IMR-90 (cell line): ENCODE measurements at regions not wholly inside any gene's neighbourhood (a gene's known extent, or its start where the extent isn't known, plus 50 kb on each side); places are given as distances from the start of the nearest gene placed in this dataset.

Experiments used
- ATAC-seq: fragments of 200-7000 bp; cut with Tn5 transposase; 2 replicates; pipeline ENCODE4 v1.9.1; 2020; ENCODE audit warnings: low read depth, mild to moderate bottlenecking, moderate library complexity
- BruUV-seq: library from RNA; stranded (reverse); fragments of 400-500 nt; replicated peaks from 2 replicates; lab custom pipeline; 2021; lab: Mats Ljungman, UMichigan
- CTCF ChIA-PET: fragments of 300-600 bp; formaldehyde crosslinking; extraction: SDS; loops from one replicate; lab custom pipeline; 2021; ENCODE audit warnings: antibody characterized with exemption; lab: Yijun Ruan, JAX
- POLR2A ChIA-PET: fragments of 300-600 bp; sonication (Branson Sonifier 250); formaldehyde crosslinking; loops from one replicate; lab custom pipeline; 2022; ENCODE audit warnings: antibody characterized with exemption; ENCODE audit not compliant: unreplicated experiment; lab: Charles Lee
- DNase-seq: peaks from one replicate; pipeline ENCODE4 v3.0.0; 2013
- H2AFZ ChIP-seq: replicated peaks from 2 replicates; pipeline ENCODE3; 2013; ENCODE audit warnings: low read length, mild to moderate bottlenecking; ENCODE audit not compliant: poor library complexity
- H2AK5ac ChIP-seq: 2 replicates; pipeline ENCODE4 v1.6.1; 2013; ENCODE audit warnings: low read depth, low read length, inconsistent platforms
- H2AK9ac ChIP-seq: replicated peaks from 2 replicates; pipeline ENCODE3; 2013; ENCODE audit warnings: mild to moderate bottlenecking, low read depth, low read length, moderate library complexity; ENCODE audit not compliant: poor library complexity
- H2BK120ac ChIP-seq: 2 replicates; pipeline ENCODE4 v1.6.1; 2013; ENCODE audit warnings: low read depth, low read length, inconsistent platforms
- H2BK15ac ChIP-seq: 3 replicates; pipeline ENCODE4 v1.6.1; 2013; ENCODE audit warnings: low read depth, low read length, inconsistent platforms
- H2BK20ac ChIP-seq: 2 replicates; pipeline ENCODE4 v1.6.1; 2013; ENCODE audit warnings: low read depth, mild to moderate bottlenecking, inconsistent platforms, low read length, moderate library complexity
- H2BK5ac ChIP-seq: 2 replicates; pipeline ENCODE4 v1.6.1; 2013; ENCODE audit warnings: mild to moderate bottlenecking, low read depth, low read length, inconsistent platforms; ENCODE audit not compliant: poor library complexity, severe bottlenecking
- H3K14ac ChIP-seq: replicated peaks from 2 replicates; pipeline ENCODE4 v1.6.1; 2013; ENCODE audit warnings: low read depth, low read length, inconsistent platforms
- H3K18ac ChIP-seq: 2 replicates; pipeline ENCODE4 v1.6.1; 2013; ENCODE audit warnings: low read depth, low read length, control low read depth
- H3K23ac ChIP-seq: 2 replicates; pipeline ENCODE4 v1.6.1; 2013; ENCODE audit warnings: low read depth, low read length, inconsistent platforms
- H3K27ac ChIP-seq: 2 replicates; pipeline ENCODE4 v1.5.1; 2013; ENCODE audit warnings: mild to moderate bottlenecking, control low read depth, low read length; ENCODE audit not compliant: insufficient read depth
- H3K27me3 ChIP-seq: 2 replicates; pipeline ENCODE4 v1.6.1; 2013; ENCODE audit warnings: low read length; ENCODE audit not compliant: control insufficient read depth, insufficient read depth
- H3K36me3 ChIP-seq: 2 replicates; pipeline ENCODE4 v1.6.1; 2013; ENCODE audit warnings: low read length, mixed read lengths; ENCODE audit not compliant: control insufficient read depth, insufficient read depth
- H3K4ac ChIP-seq: 2 replicates; pipeline ENCODE4 v1.6.1; 2013; ENCODE audit warnings: low read depth, low read length, inconsistent platforms
- H3K4me1 ChIP-seq: 2 replicates; pipeline ENCODE4 v1.6.1; 2013; ENCODE audit warnings: low read length, mixed read lengths; ENCODE audit not compliant: control insufficient read depth, insufficient read depth
- H3K4me2 ChIP-seq: 2 replicates; pipeline ENCODE4 v1.6.1; 2013; ENCODE audit warnings: low read depth, mild to moderate bottlenecking, control low read depth, low read length, moderate library complexity
- H3K4me3 ChIP-seq: 2 replicates; pipeline ENCODE4 v1.5.1; 2013; ENCODE audit warnings: low read depth, mild to moderate bottlenecking, control low read depth, low read length, moderate library complexity; ENCODE audit not compliant: insufficient read depth
- H3K56ac ChIP-seq: 2 replicates; pipeline ENCODE4 v1.6.1; 2013; ENCODE audit warnings: low read length, inconsistent platforms; ENCODE audit not compliant: insufficient read depth; ENCODE audit errors: extremely low read depth
- H3K79me1 ChIP-seq, 2 experiments: 2 replicates each; pipeline ENCODE4 v1.6.1; 2013; ENCODE audit warnings: low read length in 2 of 2, inconsistent platforms in 1 of 2, low read depth in 1 of 2
- H3K9ac ChIP-seq: 2 replicates; pipeline ENCODE4 v1.6.1; 2013; ENCODE audit warnings: low read depth, low read length, control low read depth
- H3K9me1 ChIP-seq: 2 replicates; pipeline ENCODE4 v1.6.1; 2013; ENCODE audit warnings: low read length, inconsistent platforms; ENCODE audit not compliant: insufficient read depth
- H3K9me3 ChIP-seq: 2 replicates; pipeline ENCODE4 v1.6.1; 2013; ENCODE audit warnings: low read length; ENCODE audit not compliant: control insufficient read depth, insufficient read depth
- H4K20me1 ChIP-seq: 2 replicates; pipeline ENCODE4 v1.6.1; 2013; ENCODE audit warnings: low read length, inconsistent platforms; ENCODE audit not compliant: insufficient read depth
- H4K5ac ChIP-seq: 2 replicates; pipeline ENCODE4 v1.6.1; 2013; ENCODE audit warnings: mild to moderate bottlenecking, low read depth, low read length, control low read depth
- H4K8ac ChIP-seq, 2 experiments: 2 replicates each; pipeline ENCODE4 v1.6.1; 2013; ENCODE audit warnings: low read depth in 2 of 2, low read length in 2 of 2, control low read depth in 1 of 2, inconsistent platforms in 1 of 2
- H4K91ac ChIP-seq: 2 replicates; pipeline ENCODE4 v1.6.1; 2013; ENCODE audit warnings: low read depth, low read length, inconsistent platforms; ENCODE audit not compliant: insufficient read depth
- BHLHE40 ChIP-seq: fragments of 150-350 bp; IDR thresholded peaks from 2 replicates; pipeline ENCODE4 v1.6.1; 2016; ENCODE audit warnings: mild to moderate bottlenecking, low read depth, low read length
- CEBPB ChIP-seq: IDR thresholded peaks from 2 replicates; pipeline ENCODE4 v1.6.1; 2012; ENCODE audit warnings: low read depth, low read length, improper control_type of control experiment
- CHD1 ChIP-seq: IDR thresholded peaks from 2 replicates; pipeline ENCODE4 v1.6.1; 2012; ENCODE audit warnings: low read depth, low read length, improper control_type of control experiment
- CTCF ChIP-seq: conservative IDR thresholded peaks from 2 replicates; pipeline ENCODE4 v1.5.1; 2012; ENCODE audit warnings: mild to moderate bottlenecking, low read depth, low read length, improper control_type of control experiment
- ELK1 ChIP-seq: fragments of 150-350 bp; IDR thresholded peaks from 2 replicates; pipeline ENCODE4 v1.6.1; 2016; ENCODE audit warnings: low read depth, mild to moderate bottlenecking, low read length, moderate library complexity, borderline replicate concordance
- FOS ChIP-seq: fragments of 150-350 bp; IDR thresholded peaks from 2 replicates; pipeline ENCODE4 v1.6.1; 2016; ENCODE audit warnings: low read depth, low read length
- MAFK ChIP-seq: IDR thresholded peaks from 2 replicates; pipeline ENCODE4 v1.6.1; 2012; ENCODE audit warnings: low read depth, low read length, improper control_type of control experiment
- MAZ ChIP-seq: IDR thresholded peaks from 2 replicates; pipeline ENCODE4 v1.6.1; 2012; ENCODE audit warnings: low read depth, mild to moderate bottlenecking, low read length, improper control_type of control experiment, moderate library complexity, borderline replicate concordance
- MXI1 ChIP-seq: IDR thresholded peaks from 2 replicates; pipeline ENCODE4 v1.6.1; 2012; ENCODE audit warnings: low read depth, mild to moderate bottlenecking, low read length, moderate library complexity, borderline replicate concordance
- NFE2L2 ChIP-seq: fragments of 150-350 bp; IDR thresholded peaks from 2 replicates; pipeline ENCODE4 v1.6.1; 2016; ENCODE audit warnings: low read depth, mild to moderate bottlenecking, low read length
- POLR2A ChIP-seq: IDR thresholded peaks from 2 replicates; pipeline ENCODE4 v1.6.1; 2012; ENCODE audit warnings: mild to moderate bottlenecking, low read depth, low read length
- RAD21 ChIP-seq: IDR thresholded peaks from 2 replicates; pipeline ENCODE4 v1.6.1; 2012; ENCODE audit warnings: low read length, improper control_type of control experiment
- RCOR1 ChIP-seq: IDR thresholded peaks from 2 replicates; pipeline ENCODE4 v1.6.1; 2012; ENCODE audit warnings: mild to moderate bottlenecking, low read length, improper control_type of control experiment; ENCODE audit not compliant: insufficient replicate concordance
- RFX5 ChIP-seq: IDR thresholded peaks from 2 replicates; pipeline ENCODE4 v1.8.0; 2012; ENCODE audit warnings: low read depth, mild to moderate bottlenecking, low read length, moderate library complexity
- SMC3 ChIP-seq: fragments of 150-350 bp; IDR thresholded peaks from 2 replicates; pipeline ENCODE4 v1.6.1; 2016; ENCODE audit warnings: low read depth, mild to moderate bottlenecking, antibody characterized with exemption, low read length, moderate library complexity
- USF2 ChIP-seq: fragments of 150-350 bp; IDR thresholded peaks from 2 replicates; pipeline ENCODE4 v1.6.1; 2017; ENCODE audit warnings: mild to moderate bottlenecking, antibody characterized with exemption, low read length, low read depth
- WGBS, 2 experiments: methylation state at CpG; one replicate each; pipeline versions ENCODE4 v1.1.5 to v1.1.7; 2013; ENCODE audit warnings: missing lambda C conversion rate in 2 of 2; ENCODE audit not compliant: insufficient read length in 1 of 2; ENCODE audit errors: extremely low coverage in 2 of 2; 5-methylcytosine and 5-hydroxymethylcytosine counted together
- dilution Hi-C: fragments of 300-500 bp; cut with HindIII; formaldehyde crosslinking; loops from one replicate; pipeline ENCODE4 v1.14.3; 2018; ENCODE audit warnings: low sequenced_read_pairs; ENCODE audit not compliant: unreplicated experiment
- in situ Hi-C: fragments of 300-500 bp; cut with MboI; formaldehyde crosslinking; loops from 3 replicates; pipeline ENCODE4 v1.14.3; 2019; ENCODE audit warnings: low sequenced_read_pairs, inconsistent platforms, mixed read lengths
- intact Hi-C: fragments of 100-400 bp; cut with micrococcal nuclease; formaldehyde crosslinking; loops from 2 replicates; pipeline ENCODE4 v1.10.0; 2022

- intact Hi-C loops, result no loop called here
- no peak overlapping the region for H2BK5ac ChIP-seq
- H3K4me1 ChIP-seq, result peaks cover 9% of the 10 kb centered on the region
- H2AK5ac ChIP-seq, result peak overlapping the region; percentile 11; the same call in 1 of the 2 replicates
- no peak overlapping the region for H3K9ac ChIP-seq
- H3K56ac ChIP-seq, result no peak overlapping the region
- H2AK9ac ChIP-seq, result no peak overlapping the region
- no peak overlapping the region for H2BK120ac ChIP-seq
- no peak for ATAC-seq
- H3K23ac ChIP-seq, result no peak overlapping the region
- H2BK15ac ChIP-seq, result no peak overlapping the region
- ChIA-PET CTCF (no interaction called here), POLR2A (no interaction called here)
- H4K5ac ChIP-seq, result no peak overlapping the region
- BruUV-seq, result no TSS peak
- H3K14ac ChIP-seq, result no peak overlapping the region; the same call in 1 of the 2 replicates
- 11% methylated on average over 1 of the region's 4 CpGs; no CpG with 5 or more reads in 1 of the 2 experiments for WGBS, 2 experiments
- H3K4me3 ChIP-seq, result no peak overlapping the region
- H4K20me1 ChIP-seq, result no peaks in the 10 kb centered on the region
- no peak overlapping the region for H4K91ac ChIP-seq
- H2BK20ac ChIP-seq, result no peak overlapping the region
- peak; percentile 66 for DNase-seq
- H3K27me3 ChIP-seq, result 0 out of 2 replicates have a peak, but pooled peaks cover 4% of the 10 kb centered on the region
- H2AFZ ChIP-seq, result no peak overlapping the region
- TF ChIP-seq MXI1, result no peak
- no peak for TF ChIP-seq CEBPB
- TF ChIP-seq POLR2A, result no peak
- TF ChIP-seq RCOR1, result no peak
- no peak for TF ChIP-seq CTCF
- TF ChIP-seq USF2, result no peak
- TF ChIP-seq ELK1, result no peak
- no peak for TF ChIP-seq RAD21
- no peak for TF ChIP-seq MAZ
- no peak for TF ChIP-seq BHLHE40
- TF ChIP-seq NFE2L2, result no peak
- no peak for TF ChIP-seq MAFK
- no peak for TF ChIP-seq FOS
- TF ChIP-seq SMC3, result no peak
- no peak for TF ChIP-seq RFX5
- no peak for TF ChIP-seq CHD1
- dilution Hi-C loops, result no loop called here
- H3K4me2 ChIP-seq, result no peak overlapping the region
- peaks cover 5% of the 10 kb centered on the region for H3K9me1 ChIP-seq
- no peaks in the 10 kb centered on the region for H3K79me1 ChIP-seq
- H3K27ac ChIP-seq, result no peak overlapping the region
- no peak overlapping the region for H4K8ac ChIP-seq
- H3K36me3 ChIP-seq, result no peaks in the 10 kb centered on the region
- no peak overlapping the region for H3K4ac ChIP-seq
- H3K9me3 ChIP-seq, result peaks cover 3% of the 10 kb centered on the region
- H3K18ac ChIP-seq, result no peak overlapping the region
- in situ Hi-C loops, result no loop called here
Observed at GRCh38 chr22:27507935-27508526, 293.5 kb downstream of the MN1 start.
